Suprapubic skin (tissue), 3 donors: ENCODE measurements at regions not wholly inside any gene's neighbourhood (a gene's known extent, or its start where the extent isn't known, plus 50 kb on each side); places are given as distances from the start of the nearest gene placed in this dataset.

Source experiments
- POLR2A ChIP-seq, 2 donors: fragments of 450-650 bp; IDR thresholded peaks; one replicate each; pipeline ENCODE4 v1.6.1; 2017; ENCODE audit warnings: antibody characterized with exemption in 2 of 2, mild to moderate bottlenecking in 2 of 2, moderate library complexity in 2 of 2
- TF ChIP-seq, protein P1 (sequence below), 2 donors: fragments of 200-600 bp in 1 of 2; fragments of 450-650 bp in 1 of 2; sonication (generic) in 1 of 2; IDR thresholded peaks; one replicate each; pipeline ENCODE4 v1.5.1; 2016 to 2019; ENCODE audit warnings: antibody characterized with exemption in 2 of 2, mild to moderate bottlenecking in 1 of 2, moderate library complexity in 1 of 2

DNA sequence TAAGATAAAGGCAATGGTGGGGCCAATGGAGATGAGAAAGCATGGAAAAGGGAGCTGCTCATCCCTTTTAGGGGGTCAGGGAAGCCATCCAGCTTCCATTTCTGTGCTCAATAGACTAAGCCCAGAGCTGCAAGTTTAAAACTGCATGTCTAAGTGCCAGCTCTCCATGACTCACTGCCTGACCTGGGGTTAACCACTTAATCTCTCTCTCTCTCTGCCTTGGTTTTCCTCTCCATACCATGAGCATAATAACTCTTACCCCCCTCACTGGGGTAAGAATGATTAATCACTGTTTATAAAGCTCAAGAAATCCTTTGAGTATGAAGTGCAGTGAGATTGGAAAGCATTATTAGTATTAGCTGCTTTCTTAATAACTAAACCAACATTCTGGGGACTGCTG is 1382.4 kb upstream of the WWC1 start:
- TF ChIP-seq, protein P1, sequence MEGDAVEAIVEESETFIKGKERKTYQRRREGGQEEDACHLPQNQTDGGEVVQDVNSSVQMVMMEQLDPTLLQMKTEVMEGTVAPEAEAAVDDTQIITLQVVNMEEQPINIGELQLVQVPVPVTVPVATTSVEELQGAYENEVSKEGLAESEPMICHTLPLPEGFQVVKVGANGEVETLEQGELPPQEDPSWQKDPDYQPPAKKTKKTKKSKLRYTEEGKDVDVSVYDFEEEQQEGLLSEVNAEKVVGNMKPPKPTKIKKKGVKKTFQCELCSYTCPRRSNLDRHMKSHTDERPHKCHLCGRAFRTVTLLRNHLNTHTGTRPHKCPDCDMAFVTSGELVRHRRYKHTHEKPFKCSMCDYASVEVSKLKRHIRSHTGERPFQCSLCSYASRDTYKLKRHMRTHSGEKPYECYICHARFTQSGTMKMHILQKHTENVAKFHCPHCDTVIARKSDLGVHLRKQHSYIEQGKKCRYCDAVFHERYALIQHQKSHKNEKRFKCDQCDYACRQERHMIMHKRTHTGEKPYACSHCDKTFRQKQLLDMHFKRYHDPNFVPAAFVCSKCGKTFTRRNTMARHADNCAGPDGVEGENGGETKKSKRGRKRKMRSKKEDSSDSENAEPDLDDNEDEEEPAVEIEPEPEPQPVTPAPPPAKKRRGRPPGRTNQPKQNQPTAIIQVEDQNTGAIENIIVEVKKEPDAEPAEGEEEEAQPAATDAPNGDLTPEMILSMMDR (IDR thresholded peaks at IDR 0.05): no peak
- TF ChIP-seq POLR2A (IDR thresholded peaks at IDR 0.05): no peak
